Adrenal gland (tissue), 5 donors: ENCODE measurements at regions not wholly inside any gene's neighbourhood (a gene's known extent, or its start where the extent isn't known, plus 50 kb on each side); places are given as distances from the start of the nearest gene placed in this dataset.

ENCODE experiments used
- CTCF ChIP-seq, 6 experiments: fragments of 450-650 bp in 4 of 6; fragments of 200-600 bp in 2 of 6; sonication (generic) in 1 of 6; IDR thresholded peaks; 1 replicate in 5 of 6; 2 replicates in 1 of 6; pipeline versions ENCODE4 v1.5.1 to v1.8.0; 2016 to 2021; ENCODE audit warnings: antibody characterized with exemption in 6 of 6, mild to moderate bottlenecking in 2 of 6, moderate library complexity in 1 of 6
- POLR2A ChIP-seq, 2 donors: fragments of 450-650 bp; IDR thresholded peaks; one replicate each; pipeline ENCODE4 v1.6.1; 2017; ENCODE audit warnings: antibody characterized with exemption in 2 of 2, mild to moderate bottlenecking in 2 of 2, moderate library complexity in 1 of 2
- donor health status: DM: no; HTN: no; CAD: no.

- no peak for TF ChIP-seq CTCF (IDR thresholded peaks at IDR 0.05)
- no peak for TF ChIP-seq POLR2A (IDR thresholded peaks at IDR 0.05)
These were observed 350.4 kb downstream of the OSTF1 start for GRCh38 chr9:75438716-75439115.
